SK-N-SH (cell line): ENCODE measurements at regions not wholly inside any gene's neighbourhood (a gene's known extent, or its start where the extent isn't known, plus 50 kb on each side); places are given as distances from the start of the nearest gene placed in this dataset.

Experiments used
- CTCF ChIA-PET: fragments of 300-600, 350-600 bp; formaldehyde crosslinking; extraction: SDS; loops from one replicate; lab custom pipeline; 2021; lab: Yijun Ruan, JAX
- POLR2A ChIA-PET: fragments of 350-600 bp; sonication (Branson Sonifier 250); formaldehyde crosslinking; extraction: SDS; loops from one replicate; lab custom pipeline; 2020; ENCODE audit warnings: antibody characterized with exemption, inconsistent platforms; lab: Yijun Ruan, JAX
- DNase-seq: peaks from one replicate; pipeline ENCODE4 v3.0.0; 2012
- H2AFZ ChIP-seq: fragments of 200-600 bp; sonication (generic); 2 replicates; pipeline ENCODE4 v1.8.1; 2016; ENCODE audit warnings: antibody characterized with exemption, mild to moderate bottlenecking, low read depth
- H3F3A ChIP-seq: fragments of 200-600 bp; sonication (generic); replicated peaks from 2 replicates; pipeline ENCODE3; 2016; ENCODE audit warnings: antibody characterized with exemption, mild to moderate bottlenecking; ENCODE audit not compliant: insufficient read depth
- H3K27ac ChIP-seq, 2 experiments: fragments of 200-500 bp in 1 of 2; fragments of 200-600 bp in 1 of 2; sonication (Bioruptor generic) in 1 of 2; sonication (generic), shearing (Covaris generic) in 1 of 2; 2 replicates each; pipeline versions ENCODE4 v1.5.1 to v1.6.1; 2014 to 2016; ENCODE audit warnings: low read depth in 2 of 2, inconsistent platforms in 1 of 2, low read length in 1 of 2, mild to moderate bottlenecking in 1 of 2, mixed read lengths in 1 of 2
- H3K27me3 ChIP-seq: fragments of 200-600 bp; sonication (generic), shearing (Covaris generic); 2 replicates; pipeline ENCODE4 v1.6.1; 2016; ENCODE audit warnings: mixed run types; ENCODE audit not compliant: insufficient read depth
- H3K36me3 ChIP-seq, 2 experiments: fragments of 200-500 bp in 1 of 2; fragments of 200-600 bp in 1 of 2; sonication (Bioruptor generic) in 1 of 2; sonication (generic) in 1 of 2; replicated peaks in 1 of 2; 2 replicates each; pipeline versions ENCODE3 to v1.5.1; 2014 to 2016; ENCODE audit warnings: low read length in 1 of 2, mild to moderate bottlenecking in 1 of 2; ENCODE audit not compliant: insufficient read depth in 2 of 2, control insufficient read depth in 1 of 2
- H3K4me1 ChIP-seq, 2 experiments: fragments of 200-500 bp in 1 of 2; fragments of 200-600 bp in 1 of 2; sonication (Bioruptor generic) in 1 of 2; sonication (generic), shearing (Covaris generic) in 1 of 2; 2 replicates each; pipeline versions ENCODE4 v1.5.1 to v1.6.1; 2014 to 2016; ENCODE audit warnings: low read depth in 1 of 2, low read length in 1 of 2, mixed run types in 1 of 2; ENCODE audit not compliant: insufficient read depth in 2 of 2, control insufficient read depth in 1 of 2
- H3K4me2 ChIP-seq: fragments of 200-600 bp; sonication (generic), shearing (Covaris generic); 2 replicates; pipeline ENCODE4 v1.6.1; 2017; ENCODE audit warnings: mixed run types
- H3K4me3 ChIP-seq, 2 experiments: fragments of 200-500 bp in 1 of 2; fragments of 200-600 bp in 1 of 2; sonication (Bioruptor generic) in 1 of 2; sonication (generic), shearing (Covaris generic) in 1 of 2; 2 replicates each; pipeline versions ENCODE4 v1.5.1 to v1.8.1; 2014 to 2016; ENCODE audit warnings: low read depth in 2 of 2, inconsistent platforms in 1 of 2, low read length in 1 of 2, mild to moderate bottlenecking in 1 of 2, mixed read lengths in 1 of 2, moderate library complexity in 1 of 2
- H3K79me2 ChIP-seq: fragments of 200-600 bp; sonication (generic); 2 replicates; pipeline ENCODE4 v1.8.1; 2017; ENCODE audit warnings: mild to moderate bottlenecking; ENCODE audit not compliant: insufficient read depth
- H3K9ac ChIP-seq: fragments of 200-600 bp; sonication (generic); 2 replicates; pipeline ENCODE4 v1.6.1; 2017; ENCODE audit warnings: mixed run types
- H3K9me2 ChIP-seq: fragments of 200-600 bp; sonication (generic); 2 replicates; pipeline ENCODE4 v1.6.1; 2017; ENCODE audit warnings: mixed run types
- H3K9me3 ChIP-seq: fragments of 200-600 bp; sonication (generic); 2 replicates; pipeline ENCODE4 v1.6.1; 2017; ENCODE audit warnings: mixed run types, mild to moderate bottlenecking, moderate library complexity
- H4K20me1 ChIP-seq: fragments of 200-600 bp; sonication (generic); 2 replicates; pipeline ENCODE4 v1.6.1; 2017; ENCODE audit warnings: mild to moderate bottlenecking, mixed run types; ENCODE audit not compliant: insufficient read depth
- CHD2 ChIP-seq: fragments of 150-350 bp; IDR thresholded peaks from 2 replicates; pipeline ENCODE4 v1.6.1; 2018; ENCODE audit warnings: low read length; ENCODE audit not compliant: partially characterized antibody
- EP300 ChIP-seq, 2 experiments: IDR thresholded peaks; 2 replicates each; pipeline versions ENCODE4 v1.4.0 to v1.6.1; 2012; ENCODE audit warnings: borderline replicate concordance in 1 of 2, low read depth in 1 of 2, low read length in 1 of 2
- EZH2phosphoT487 ChIP-seq: fragments of 200-600 bp; sonication (generic); IDR thresholded peaks from 2 replicates; pipeline ENCODE4 v1.6.1; 2017; ENCODE audit warnings: low read depth, mixed run types, mild to moderate bottlenecking, antibody characterized with exemption, moderate library complexity, borderline replicate concordance
- FOXM1 ChIP-seq: IDR thresholded peaks from 2 replicates; pipeline ENCODE4 v1.4.0; 2012; ENCODE audit warnings: low read depth, mild to moderate bottlenecking
- JUND ChIP-seq: IDR thresholded peaks from 2 replicates; pipeline ENCODE4 v1.4.0; 2012
- NFIC ChIP-seq: IDR thresholded peaks from 2 replicates; pipeline ENCODE4 v1.4.0; 2012; ENCODE audit warnings: borderline replicate concordance
- RAD21 ChIP-seq: IDR thresholded peaks from 2 replicates; pipeline ENCODE4 v1.6.1; 2012; ENCODE audit warnings: mild to moderate bottlenecking, low read length
- RFX5 ChIP-seq: IDR thresholded peaks from 2 replicates; pipeline ENCODE4 v1.6.1; 2012; ENCODE audit warnings: mild to moderate bottlenecking, improper control_type of control experiment, low read length
- RXRA ChIP-seq: IDR thresholded peaks from 2 replicates; pipeline ENCODE4 v1.4.0; 2012; ENCODE audit warnings: low read depth, mild to moderate bottlenecking, borderline replicate concordance
- SIN3A ChIP-seq: IDR thresholded peaks from 2 replicates; pipeline ENCODE4 v1.6.1; 2012; ENCODE audit warnings: low read depth, mild to moderate bottlenecking, low read length, moderate library complexity, borderline replicate concordance
- TAF1 ChIP-seq: IDR thresholded peaks from 2 replicates; pipeline ENCODE4 v1.6.1; 2012; ENCODE audit warnings: low read depth, mild to moderate bottlenecking, low read length, moderate library complexity, borderline replicate concordance
- WGBS: methylation state at CpG from one replicate; pipeline ENCODE4 v1.1.6; 2017; ENCODE audit warnings: low lambda C conversion rate; 5-methylcytosine and 5-hydroxymethylcytosine counted together
- TF ChIP-seq, protein P1 (sequence below): IDR thresholded peaks from 2 replicates; pipeline ENCODE4 v1.4.0; 2012; ENCODE audit warnings: low read depth, borderline replicate concordance
- TF ChIP-seq, protein P2 (sequence below): IDR thresholded peaks from 2 replicates; pipeline ENCODE4; 2012

DNA sequence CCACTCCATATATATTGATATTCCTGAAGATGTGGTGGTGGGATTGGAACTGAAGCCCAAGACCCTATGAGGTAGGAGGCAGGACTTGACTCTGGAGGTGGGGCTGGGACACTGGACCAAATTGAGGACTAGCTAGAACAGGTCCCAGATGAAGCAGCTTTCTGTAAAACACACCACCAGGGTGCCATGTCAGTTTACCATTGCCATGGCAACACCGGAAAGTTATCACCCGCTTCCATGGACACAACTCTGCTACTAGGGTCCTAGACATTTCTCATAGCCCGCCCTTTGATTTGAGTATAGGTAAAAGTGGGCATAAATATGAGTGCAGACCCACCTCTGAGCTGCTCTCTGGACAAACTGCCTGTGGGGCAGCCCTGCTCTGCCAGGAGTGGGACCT is 490.5 kb upstream of the PFKP start:
- no peaks in the 10 kb centered on the region for H3K79me2 ChIP-seq
- H3K4me2 ChIP-seq, result no peak overlapping the region
- TF ChIP-seq, protein P1, sequence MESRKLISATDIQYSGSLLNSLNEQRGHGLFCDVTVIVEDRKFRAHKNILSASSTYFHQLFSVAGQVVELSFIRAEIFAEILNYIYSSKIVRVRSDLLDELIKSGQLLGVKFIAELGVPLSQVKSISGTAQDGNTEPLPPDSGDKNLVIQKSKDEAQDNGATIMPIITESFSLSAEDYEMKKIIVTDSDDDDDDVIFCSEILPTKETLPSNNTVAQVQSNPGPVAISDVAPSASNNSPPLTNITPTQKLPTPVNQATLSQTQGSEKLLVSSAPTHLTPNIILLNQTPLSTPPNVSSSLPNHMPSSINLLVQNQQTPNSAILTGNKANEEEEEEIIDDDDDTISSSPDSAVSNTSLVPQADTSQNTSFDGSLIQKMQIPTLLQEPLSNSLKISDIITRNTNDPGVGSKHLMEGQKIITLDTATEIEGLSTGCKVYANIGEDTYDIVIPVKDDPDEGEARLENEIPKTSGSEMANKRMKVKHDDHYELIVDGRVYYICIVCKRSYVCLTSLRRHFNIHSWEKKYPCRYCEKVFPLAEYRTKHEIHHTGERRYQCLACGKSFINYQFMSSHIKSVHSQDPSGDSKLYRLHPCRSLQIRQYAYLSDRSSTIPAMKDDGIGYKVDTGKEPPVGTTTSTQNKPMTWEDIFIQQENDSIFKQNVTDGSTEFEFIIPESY, result no peak
- no peak for TF ChIP-seq RXRA
- no peak for TF ChIP-seq NFIC
- TF ChIP-seq, protein P2, sequence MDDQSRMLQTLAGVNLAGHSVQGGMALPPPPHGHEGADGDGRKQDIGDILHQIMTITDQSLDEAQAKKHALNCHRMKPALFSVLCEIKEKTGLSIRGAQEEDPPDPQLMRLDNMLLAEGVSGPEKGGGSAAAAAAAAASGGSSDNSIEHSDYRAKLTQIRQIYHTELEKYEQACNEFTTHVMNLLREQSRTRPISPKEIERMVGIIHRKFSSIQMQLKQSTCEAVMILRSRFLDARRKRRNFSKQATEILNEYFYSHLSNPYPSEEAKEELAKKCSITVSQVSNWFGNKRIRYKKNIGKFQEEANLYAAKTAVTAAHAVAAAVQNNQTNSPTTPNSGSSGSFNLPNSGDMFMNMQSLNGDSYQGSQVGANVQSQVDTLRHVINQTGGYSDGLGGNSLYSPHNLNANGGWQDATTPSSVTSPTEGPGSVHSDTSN, result no peak
- TF ChIP-seq TAF1, result no peak
- TF ChIP-seq FOXM1, result no peak
- TF ChIP-seq JUND, result no peak
- no peak for TF ChIP-seq EP300 (IDR thresholded peaks at IDR 0.05; ENCODE audit: borderline replicate concordance in 1 of 2, low read depth in 1 of 2, low read length in 1 of 2)
- no peak for TF ChIP-seq RFX5
- TF ChIP-seq SIN3A, result no peak
- no peak for TF ChIP-seq RAD21
- no peak for TF ChIP-seq EZH2phosphoT487
- TF ChIP-seq CHD2, result no peak
- H3K9me2 ChIP-seq, result no peaks in the 10 kb centered on the region
- no peaks in the 10 kb centered on the region for H3F3A ChIP-seq
- H3K9ac ChIP-seq, result no peak overlapping the region
- H3K36me3 ChIP-seq, result no peaks in the 10 kb centered on the region
- 23% methylated on average over 3 of the region's 3 CpGs for WGBS
- ChIA-PET POLR2A (no interaction called here), CTCF (no interaction called here)
- H3K27me3 ChIP-seq, result no peaks in the 10 kb centered on the region
- no peak overlapping the region for H2AFZ ChIP-seq
- no peaks in the 10 kb centered on the region for H3K4me1 ChIP-seq
- H4K20me1 ChIP-seq, result no peaks in the 10 kb centered on the region
- no peak for DNase-seq
- no peak overlapping the region for H3K4me3 ChIP-seq
- no peaks in the 10 kb centered on the region for H3K9me3 ChIP-seq
- H3K27ac ChIP-seq, result no peak overlapping the region

DNA sequence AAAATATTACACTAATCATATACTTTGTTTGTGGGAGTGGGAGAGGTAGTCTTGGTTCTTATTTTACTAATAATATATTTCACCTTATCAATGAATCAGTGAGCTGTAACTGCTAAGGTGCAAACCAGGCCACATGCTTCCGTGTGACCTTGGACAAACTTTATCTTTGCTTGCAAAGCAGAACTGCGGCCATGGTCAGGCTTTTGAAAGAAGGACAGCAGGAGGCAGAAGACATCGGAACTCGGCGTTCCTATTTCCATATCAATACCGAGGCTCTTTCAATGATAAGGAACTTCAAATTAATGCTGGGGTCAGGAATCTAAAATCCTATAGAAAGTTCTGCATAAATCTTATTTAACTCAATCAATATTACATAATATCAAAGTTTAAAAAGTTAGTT is 491.9 kb upstream of the PFKP start:
- TF ChIP-seq, protein P2, result no peak
- TF ChIP-seq RXRA, result no peak
- TF ChIP-seq TAF1, result no peak
- TF ChIP-seq CHD2, result no peak
- no peak overlapping the region for H2AFZ ChIP-seq
- no peaks in the 10 kb centered on the region for H3K36me3 ChIP-seq
- no peaks in the 10 kb centered on the region for H3K9me2 ChIP-seq
- H4K20me1 ChIP-seq, result no peaks in the 10 kb centered on the region
- no peak overlapping the region for H3K4me3 ChIP-seq
- H3K4me2 ChIP-seq, result no peak overlapping the region
- no peak overlapping the region for H3K9ac ChIP-seq
- no peak overlapping the region for H3K27ac ChIP-seq
- WGBS, result 44% methylated on average over 6 of the region's 6 CpGs
- DNase-seq, result no peak
- H3K4me1 ChIP-seq, result no peaks in the 10 kb centered on the region
- ChIA-PET CTCF (interaction anchor here (0.5 kb wide), 1 partner anchor 17 kb away, joined by 3 read pairs; no protein-coding TSS in a partner anchor), POLR2A (no interaction called here)
- H3K27me3 ChIP-seq, result no peaks in the 10 kb centered on the region
- no peaks in the 10 kb centered on the region for H3K79me2 ChIP-seq
- no peaks in the 10 kb centered on the region for H3K9me3 ChIP-seq
- no peaks in the 10 kb centered on the region for H3F3A ChIP-seq
